HEK293T (cell line): ENCODE measurements at regions not wholly inside any gene's neighbourhood (a gene's known extent, or its start where the extent isn't known, plus 50 kb on each side); places are given as distances from the start of the nearest gene placed in this dataset.

Experiments used
- BHLHE40 ChIP-seq: fragments of 450-650 bp; IDR thresholded peaks from 2 replicates; pipeline ENCODE4 v1.6.1; 2016; ENCODE audit warnings: mild to moderate bottlenecking, moderate library complexity, borderline replicate concordance
- HDGF ChIP-seq: fragments of 450-650 bp; IDR thresholded peaks from 2 replicates; pipeline ENCODE4 v1.6.1; 2017; ENCODE audit warnings: antibody characterized with exemption, borderline replicate concordance
- LEF1 ChIP-seq: fragments of 450-650 bp; IDR thresholded peaks from 2 replicates; pipeline ENCODE4 v1.6.1; 2017; ENCODE audit warnings: mild to moderate bottlenecking, borderline replicate concordance
- NFRKB ChIP-seq: fragments of 450-650 bp; IDR thresholded peaks from 2 replicates; pipeline ENCODE4 v1.6.1; 2016; ENCODE audit warnings: mild to moderate bottlenecking, moderate library complexity
- SP1 ChIP-seq: fragments of 450-650 bp; IDR thresholded peaks from 2 replicates; pipeline ENCODE4 v1.6.1; 2017
- TARDBP ChIP-seq: fragments of 450-650 bp; IDR thresholded peaks from 2 replicates; pipeline ENCODE4 v1.6.1; 2016
- ZNF384 ChIP-seq: fragments of 450-650 bp; IDR thresholded peaks from 2 replicates; pipeline ENCODE4 v1.6.1; 2016

DNA sequence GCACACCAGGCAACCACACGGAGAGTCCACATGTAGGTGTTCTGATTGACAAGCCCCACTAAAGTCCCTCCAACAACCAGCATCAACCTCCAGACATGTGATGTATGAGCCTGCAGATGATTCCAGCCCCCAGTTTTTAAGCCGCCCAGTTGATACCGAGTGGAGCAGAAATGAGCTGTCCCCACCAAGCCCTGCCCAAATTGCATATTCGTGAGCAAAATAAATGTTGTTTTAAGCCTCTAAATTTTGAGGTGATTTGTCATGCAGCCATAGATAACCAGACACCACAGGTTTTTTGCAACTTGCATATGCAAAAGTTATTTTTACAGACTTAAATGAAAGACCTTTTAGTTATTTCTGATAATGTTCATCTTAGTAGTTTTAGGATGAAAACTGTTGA, 187.7 kb downstream of the PIK3R1 start:
- TF ChIP-seq SP1 (no peak), HDGF (no peak), NFRKB (no peak), ZNF384 (no peak), BHLHE40 (no peak), LEF1 (no peak), TARDBP (no peak)
